MM.1S (cell line): ENCODE measurements at regions not wholly inside any gene's neighbourhood (a gene's known extent, or its start where the extent isn't known, plus 50 kb on each side); places are given as distances from the start of the nearest gene placed in this dataset.

ENCODE experiments used
- CTCF ChIP-seq: fragments of 300-600 bp; sonication (generic); IDR thresholded peaks from 2 replicates; pipeline ENCODE4 v1.5.1; 2016; ENCODE audit warnings: antibody characterized with exemption, low read length, mixed read lengths
- EZH2 ChIP-seq: fragments of 300-600 bp; sonication (generic); optimal IDR thresholded peaks from 2 replicates; pipeline ENCODE3; 2017; ENCODE audit warnings: low read depth, mild to moderate bottlenecking, antibody characterized with exemption, low read length, mixed read lengths
- EZH2phosphoT487 ChIP-seq: fragments of 300-600 bp; sonication (generic); IDR thresholded peaks from 2 replicates; pipeline ENCODE4 v1.6.1; 2018; ENCODE audit warnings: antibody characterized with exemption, low read length

GRCh38 chr10:29378106-29378505, 89.2 kb downstream of the LYZL1 start:
- TF ChIP-seq EZH2 (no peak), CTCF (no peak), EZH2phosphoT487 (no peak)
